Mucosa of gallbladder (tissue), 1 donor: ENCODE measurements at regions not wholly inside any gene's neighbourhood (a gene's known extent, or its start where the extent isn't known, plus 50 kb on each side); places are given as distances from the start of the nearest gene placed in this dataset.
"Not testable (repeated sequence)": the region's sequence is repeated elsewhere in the genome, so short reads cannot be mapped to it uniquely, and the experiment has no call there.

Source experiments
- DNase-seq: peaks from one replicate; pipeline ENCODE4 v3.0.0-alpha.2; 2020; ENCODE audit warnings: low spot score
- donor health status: DM: no; HTN: no; CAD: no.

DNA sequence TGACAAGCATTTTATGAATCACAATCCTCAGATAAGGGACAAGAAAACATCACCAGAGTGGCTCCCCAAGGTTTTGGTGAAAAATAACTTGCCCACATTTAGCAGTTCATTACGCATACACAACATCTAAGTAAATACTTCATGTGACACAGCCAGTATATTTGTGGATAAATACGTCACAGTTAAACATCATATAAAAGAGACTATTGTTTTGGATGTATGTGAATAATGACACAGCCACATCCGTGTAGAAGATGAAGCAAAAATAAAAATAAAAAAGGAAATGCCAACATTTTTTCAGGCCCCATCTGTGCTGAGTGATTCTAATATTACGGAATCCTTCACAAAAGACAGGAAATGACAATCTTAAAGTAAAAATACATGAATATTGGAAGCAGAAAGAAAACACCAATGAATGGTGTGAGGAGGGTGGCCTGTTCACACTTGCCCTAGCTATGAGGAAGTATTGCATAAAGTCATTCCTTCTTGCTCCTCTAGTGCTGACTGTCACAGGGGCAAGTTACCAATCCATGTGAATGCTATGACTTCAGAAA is 457.1 kb downstream of the KLF12 start:
- DNase-seq, result no peak

DNA sequence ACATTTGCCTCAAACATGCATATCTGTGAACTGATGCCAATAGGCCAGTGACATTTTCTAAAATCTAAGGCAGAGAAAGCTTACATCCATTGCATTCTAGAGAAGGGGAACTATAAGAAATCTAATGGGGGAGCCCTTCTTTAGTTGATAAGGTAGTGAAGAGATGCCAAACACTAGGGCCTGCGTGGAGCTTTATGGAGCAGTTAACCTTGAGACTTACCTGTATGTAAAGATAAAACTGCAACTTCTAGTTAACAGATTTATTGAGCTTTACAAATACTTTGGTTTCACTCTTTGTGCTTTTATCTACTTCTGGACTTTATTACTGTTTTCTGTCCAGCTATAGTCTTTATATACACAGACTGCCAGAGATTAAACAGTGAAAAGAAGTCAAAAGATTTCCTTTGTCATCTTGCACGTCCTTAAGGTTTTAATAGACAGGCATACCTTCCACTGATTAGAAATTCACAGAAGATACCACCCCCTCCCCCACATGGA is 457.6 kb downstream of the KLF12 start:
- no peak for DNase-seq

DNA sequence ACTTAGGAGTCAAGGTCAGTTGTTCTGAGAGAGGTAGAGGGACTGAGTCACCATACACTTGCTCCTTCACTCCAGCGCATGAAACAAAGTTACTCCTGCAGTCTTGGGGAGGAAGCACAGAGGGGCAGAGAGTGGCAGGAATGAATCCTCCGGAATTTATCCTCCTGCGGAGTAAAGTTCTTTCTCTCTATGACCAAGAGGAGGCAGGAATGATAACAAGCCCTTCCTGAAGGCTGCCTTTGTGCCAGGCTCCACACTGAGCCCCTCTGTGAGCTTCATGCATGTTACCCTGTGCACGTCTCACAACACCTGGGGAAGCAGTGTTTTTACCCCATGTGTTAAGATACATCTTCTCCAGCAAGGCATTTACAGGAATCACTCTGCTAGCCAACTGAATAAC is 458.4 kb downstream of the KLF12 start:
- no peak for DNase-seq

DNA sequence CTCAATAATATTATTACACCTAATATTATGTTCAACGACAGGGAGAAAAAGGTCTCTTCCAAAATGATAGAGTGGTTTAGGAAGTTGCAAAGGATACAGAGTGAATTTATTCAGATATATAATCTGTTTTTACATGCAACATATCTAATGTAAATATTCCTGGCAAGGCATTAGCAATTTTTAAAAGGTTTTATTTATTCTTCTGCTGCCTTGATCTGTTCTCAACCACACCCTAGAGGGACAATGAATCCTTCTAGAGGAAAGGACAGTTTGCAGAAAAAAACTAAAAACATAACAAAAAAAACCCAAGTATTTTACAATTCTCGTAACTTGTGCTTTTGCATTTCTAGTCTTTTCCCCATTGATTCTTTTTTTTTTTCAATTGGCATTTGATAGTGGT is 459.6 kb downstream of the KLF12 start:
- DNase-seq, result no peak

DNA sequence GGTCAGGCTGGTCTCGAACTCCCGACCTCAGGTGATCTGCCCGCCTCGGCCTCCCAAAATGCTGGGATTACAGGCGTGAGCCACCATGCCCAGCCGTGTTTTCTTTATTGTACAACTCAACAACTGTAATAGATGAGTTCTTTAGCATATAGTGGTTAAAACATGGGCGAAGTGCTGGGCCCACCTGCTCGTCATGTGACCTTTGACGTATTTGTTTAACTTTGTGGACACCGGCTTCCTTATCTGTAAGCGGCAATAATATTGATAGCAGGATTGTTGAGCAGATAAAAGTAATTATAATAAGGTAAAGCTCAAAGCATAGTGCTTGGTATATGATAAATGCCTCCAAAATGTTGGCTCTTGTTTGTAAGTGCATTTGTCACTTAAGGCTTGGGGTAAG is 460.3 kb downstream of the KLF12 start:
- DNase-seq, result no peak

DNA sequence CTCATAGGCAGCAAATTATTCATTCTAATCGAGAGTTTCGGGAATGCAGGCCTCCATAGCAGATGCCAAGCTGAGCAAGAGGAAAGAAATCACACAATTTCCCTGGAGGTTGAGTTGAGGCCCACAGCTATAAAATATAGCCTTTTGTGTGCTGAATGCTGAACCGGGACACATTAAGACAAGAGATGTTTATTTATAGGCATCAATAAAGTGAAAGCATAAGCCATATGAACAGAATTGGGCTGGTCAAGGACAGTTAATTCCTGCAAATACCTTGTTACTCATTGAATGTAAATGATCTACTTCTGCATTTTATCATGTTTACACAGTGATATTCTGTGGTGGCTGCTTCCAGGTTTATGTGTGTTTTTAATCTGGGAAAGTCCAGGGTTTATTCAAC is 461.7 kb downstream of the KLF12 start:
- peak; percentile 21 for DNase-seq

DNA sequence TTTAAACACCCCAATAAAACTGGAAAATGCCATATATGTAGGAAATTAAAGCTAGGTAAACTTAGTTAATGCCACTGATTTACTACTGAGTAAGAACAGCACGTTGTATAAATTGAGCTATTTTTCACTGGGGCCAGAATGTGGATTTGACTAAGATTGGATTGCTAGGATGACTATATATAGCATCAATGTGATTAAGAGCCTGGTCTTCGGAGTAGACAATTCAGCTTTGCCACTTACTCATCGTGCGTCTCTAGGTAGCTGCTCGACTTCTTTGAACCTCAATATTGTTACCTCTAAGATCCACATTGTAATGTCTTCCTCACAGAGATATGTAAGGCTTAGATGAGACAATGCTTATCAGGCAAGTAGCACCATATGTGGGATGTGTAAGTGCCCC is 462.5 kb downstream of the KLF12 start:
- no peak for DNase-seq

DNA sequence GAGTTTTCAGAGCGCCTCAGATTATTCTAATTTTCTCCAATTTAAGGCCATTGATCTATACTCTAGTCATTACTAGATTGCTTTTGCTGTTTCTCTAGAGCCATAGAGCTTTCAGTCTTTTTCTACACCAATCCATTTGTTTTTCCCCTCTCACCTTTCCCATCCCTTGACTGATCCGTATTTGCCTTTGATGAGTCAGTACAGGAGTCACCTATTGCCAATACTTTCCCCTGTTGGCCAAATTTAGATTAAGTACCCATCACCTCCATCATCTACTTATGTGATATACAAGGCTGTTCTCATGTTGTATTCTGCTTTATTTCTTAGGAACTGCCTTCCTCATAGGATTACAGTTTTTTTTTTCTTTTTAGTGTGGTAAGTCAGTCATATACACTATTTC is 463.2 kb downstream of the KLF12 start:
- no peak for DNase-seq

DNA sequence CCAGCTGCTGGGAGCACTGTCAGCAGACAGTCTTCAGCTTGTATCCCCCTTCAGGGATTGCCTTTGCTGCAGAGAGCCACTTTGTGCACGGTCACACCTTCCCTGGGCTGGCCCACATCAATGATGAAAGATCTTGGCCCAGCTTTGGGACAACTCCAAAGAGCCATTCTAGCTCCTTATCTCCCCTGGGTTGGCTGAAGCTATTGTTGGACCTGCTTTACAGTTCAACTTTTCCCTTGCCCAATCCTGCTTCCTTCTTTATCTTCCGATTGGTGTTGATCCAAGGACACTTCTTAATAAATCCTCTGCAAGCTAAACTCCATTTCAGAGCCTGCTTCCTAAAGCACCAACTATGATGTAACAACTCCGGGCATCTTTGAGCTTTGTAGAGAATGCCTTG is 466.4 kb downstream of the KLF12 start:
- DNase-seq, result peak; percentile 31

DNA sequence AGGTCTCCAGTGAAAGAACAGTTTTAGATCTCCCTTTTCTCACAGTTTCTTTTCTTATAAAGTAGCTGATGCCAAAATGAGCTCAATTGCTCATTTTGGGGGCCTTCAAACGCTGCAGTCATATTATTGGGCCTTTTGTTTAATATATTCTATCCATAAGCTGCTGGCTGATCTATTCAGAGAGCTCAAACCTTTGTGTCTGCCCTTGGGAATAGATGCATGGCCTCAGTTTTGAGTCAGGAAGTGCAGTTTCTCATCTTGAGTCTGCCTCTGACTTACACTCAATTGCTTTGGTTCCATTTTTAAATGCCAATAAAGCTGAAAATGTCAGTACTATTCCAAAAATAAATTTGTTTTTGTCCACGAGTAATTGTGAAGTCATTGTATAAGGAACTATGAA is 468.9 kb downstream of the KLF12 start:
- no peak for DNase-seq

DNA sequence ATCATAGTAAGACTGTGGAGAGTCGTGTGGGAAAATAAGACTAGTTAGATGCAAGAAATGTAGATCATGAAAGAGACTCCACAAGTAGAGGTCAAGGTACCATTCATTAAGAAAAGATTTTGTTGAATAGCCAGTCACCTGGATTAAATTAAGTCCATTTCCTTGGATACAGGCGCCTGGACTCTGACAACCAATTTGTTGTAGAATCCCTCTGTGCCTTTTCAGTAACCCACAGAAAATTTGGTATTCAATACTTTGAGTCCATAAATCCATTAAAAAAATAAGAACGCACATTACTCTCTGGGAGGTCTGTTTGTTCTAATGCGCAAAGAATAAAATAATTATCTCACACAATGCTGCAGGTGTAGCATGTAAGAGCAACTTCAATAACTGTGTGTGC is 469.4 kb downstream of the KLF12 start:
- DNase-seq, result no peak

DNA sequence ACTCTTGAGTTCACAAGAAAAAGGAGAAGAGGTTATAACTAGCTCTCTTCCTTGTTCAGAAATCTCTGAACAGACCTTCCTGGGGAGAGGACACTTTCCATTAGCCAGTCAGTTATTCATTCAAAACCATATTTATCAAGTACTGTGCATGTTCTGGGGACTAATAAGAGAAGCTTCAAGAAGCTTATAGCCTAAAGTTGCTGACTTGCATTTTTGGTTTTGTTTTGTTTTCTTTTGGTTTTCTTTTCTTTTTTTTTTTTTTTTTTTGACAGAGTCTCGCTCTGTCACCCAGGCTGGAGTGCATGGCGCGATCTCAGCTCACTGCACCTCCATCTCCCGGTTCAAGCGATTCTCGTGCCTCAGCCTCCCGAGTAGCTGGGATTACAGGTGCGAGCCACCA is 471.4 kb downstream of the KLF12 start:
- no peak for DNase-seq

DNA sequence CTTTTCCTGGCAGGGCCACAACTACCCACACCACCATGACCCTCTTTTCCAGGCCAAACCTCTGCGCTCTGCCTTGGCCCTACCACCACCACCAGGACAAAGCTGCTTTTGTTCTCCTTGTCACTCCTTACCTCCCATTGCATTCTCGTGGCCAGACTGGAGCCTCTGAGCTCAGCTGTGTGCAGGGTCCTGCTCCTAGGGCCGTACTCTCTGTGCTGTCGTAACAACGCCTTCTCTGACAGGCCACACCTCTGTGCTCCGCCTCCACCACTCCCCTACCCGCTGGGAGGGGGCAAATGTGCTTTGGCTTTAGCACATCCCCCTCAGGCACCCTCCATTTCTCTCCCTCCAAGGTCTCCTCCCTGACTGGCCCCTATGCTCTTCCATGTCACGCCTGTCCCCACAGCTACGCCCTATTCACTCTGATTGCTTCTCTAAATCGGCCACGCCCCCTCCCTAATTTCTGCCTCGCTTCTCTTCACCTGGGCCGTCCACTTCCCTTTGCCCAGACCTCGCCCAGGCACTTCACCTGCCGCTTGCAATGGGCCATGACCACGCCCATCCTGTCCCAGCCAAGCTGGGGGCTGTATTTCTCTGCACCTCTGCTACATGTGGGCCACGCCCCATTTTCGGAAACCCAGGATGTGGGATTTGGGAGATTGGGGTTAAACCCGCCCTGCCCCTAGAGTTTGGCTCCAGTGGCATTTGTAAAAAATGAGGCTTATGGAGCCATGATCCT is 472.3 kb downstream of the KLF12 start:
- DNase-seq, result no peak

DNA sequence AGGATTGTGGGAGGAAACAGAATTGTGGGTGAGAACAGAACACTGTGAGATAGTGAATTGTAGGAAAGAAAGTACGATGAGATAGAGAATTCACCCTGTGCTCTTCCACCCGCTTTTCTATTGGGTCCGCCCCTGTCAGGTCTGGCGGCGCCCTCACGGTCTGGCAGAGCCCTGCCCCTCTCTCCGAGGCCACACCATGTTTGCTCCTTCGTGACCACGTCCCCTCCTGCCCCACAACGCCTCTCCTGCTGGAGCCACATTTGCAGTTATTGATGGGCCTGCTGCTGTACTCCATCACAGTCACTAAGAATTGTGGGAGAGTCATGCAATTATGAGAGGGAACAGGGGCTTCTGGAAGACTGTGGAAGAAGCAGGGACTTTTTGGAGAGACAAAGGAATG is 473.1 kb downstream of the KLF12 start:
- no peak for DNase-seq

DNA sequence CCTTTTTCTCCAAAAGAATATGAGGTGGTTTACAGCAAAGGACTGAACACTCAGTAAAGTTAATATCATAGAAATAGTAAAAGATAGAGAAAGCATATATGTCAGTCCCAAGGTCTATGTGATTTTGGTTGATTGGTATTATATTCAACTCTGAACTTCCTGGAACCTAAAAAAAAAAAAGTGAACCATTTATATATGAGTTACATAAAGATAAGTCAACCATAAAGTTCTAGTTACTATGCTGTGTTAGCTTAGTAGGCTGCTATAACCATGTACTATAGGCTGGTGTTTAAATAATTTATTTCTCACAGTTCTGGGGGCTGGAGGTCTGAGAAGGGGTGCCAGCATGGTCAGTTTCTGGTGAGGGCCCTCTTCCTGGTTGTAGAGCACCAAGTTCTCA is 475.6 kb downstream of the KLF12 start:
- no peak for DNase-seq

DNA sequence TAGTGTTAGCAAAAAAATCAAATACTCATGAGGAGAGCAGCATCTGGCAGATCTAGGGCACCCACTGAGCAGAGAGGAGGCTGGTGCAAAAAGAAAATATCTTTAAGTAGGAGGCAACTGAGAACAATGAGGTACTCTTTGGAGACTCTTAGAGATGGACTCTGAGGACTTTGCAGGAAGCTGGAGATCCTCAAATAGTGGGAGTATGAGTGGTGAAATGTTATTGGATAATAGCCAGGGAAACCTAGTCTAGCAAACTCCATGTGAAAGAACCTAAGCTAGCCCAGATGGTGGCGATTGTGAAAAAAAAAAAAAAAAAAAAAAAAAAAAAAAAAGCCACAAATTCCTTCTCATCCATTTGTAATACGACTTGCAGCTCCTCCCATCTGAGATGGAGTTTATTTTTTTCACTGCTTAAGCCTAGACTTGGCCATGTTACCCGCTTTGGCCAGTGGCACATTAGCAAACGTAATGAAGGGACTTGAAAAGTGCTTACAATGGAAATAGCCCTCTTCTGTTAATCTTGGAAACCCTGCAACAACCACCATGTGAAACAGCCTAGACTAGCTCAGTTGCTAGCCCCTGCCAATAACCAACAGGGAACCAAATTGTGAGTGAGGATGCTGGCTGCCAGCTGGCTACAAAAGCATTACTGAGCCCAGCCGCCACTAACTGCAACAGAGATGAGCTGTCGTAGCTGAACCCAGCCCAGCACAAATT is 476.2 kb downstream of the KLF12 start:
- DNase-seq, result peak; percentile 20

DNA sequence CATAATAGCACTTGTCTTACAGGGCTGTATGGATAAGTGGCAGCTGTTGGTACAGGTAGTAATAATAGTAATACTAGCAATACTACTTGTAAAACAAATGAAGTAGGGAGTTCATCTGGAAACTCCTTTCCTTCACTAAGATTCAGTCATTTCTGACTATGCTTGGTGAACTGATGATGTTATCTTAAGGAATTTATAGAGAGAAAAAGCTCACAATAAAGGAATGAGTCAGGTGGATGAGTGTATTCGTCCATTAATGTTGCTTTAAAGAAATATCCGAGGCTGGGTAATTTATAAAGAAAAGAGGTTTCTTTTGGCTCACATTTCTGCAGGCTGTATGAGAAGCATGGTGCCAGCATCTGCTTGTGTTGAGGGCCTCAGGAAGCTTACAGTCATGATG is 477.3 kb downstream of the KLF12 start:
- DNase-seq, result no peak

DNA sequence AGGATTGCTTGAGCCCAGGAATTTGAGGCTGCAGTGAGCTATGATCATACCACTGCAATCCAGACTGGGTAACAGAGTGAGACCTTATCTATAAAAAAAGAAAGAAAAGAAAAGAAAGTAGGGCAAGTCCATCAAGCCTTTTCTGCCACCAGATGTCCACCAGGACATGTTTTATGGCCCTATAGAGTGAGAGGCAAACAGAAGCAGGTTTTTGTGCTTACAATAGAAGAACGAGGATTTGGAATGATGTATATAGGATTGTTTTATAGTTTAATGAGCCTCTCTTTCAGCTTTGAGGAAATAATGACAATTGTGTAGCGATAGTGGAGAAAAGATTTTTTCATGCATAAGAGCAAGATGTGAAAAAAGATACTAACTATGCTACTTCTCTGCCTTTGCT is 480.5 kb downstream of the KLF12 start:
- no peak for DNase-seq

DNA sequence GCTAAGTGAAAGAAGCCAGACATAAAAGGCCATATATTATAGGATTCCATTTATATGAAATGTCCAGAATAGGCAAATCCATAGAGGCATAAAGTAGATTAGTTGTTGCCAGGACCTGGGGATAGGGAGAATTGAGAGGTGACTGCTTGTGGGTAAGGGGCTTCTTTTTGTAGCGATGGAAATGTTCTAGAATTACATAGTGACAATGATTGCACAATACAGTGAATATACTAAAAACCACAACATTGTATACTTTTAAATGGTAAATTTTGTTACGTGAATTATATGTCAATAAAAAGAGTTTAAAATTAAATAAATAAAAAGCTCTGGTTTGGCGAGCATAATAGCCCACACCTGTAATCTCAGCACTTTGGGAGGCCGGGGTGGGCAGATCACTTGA is 486.8 kb downstream of the KLF12 start:
- DNase-seq, result no peak

DNA sequence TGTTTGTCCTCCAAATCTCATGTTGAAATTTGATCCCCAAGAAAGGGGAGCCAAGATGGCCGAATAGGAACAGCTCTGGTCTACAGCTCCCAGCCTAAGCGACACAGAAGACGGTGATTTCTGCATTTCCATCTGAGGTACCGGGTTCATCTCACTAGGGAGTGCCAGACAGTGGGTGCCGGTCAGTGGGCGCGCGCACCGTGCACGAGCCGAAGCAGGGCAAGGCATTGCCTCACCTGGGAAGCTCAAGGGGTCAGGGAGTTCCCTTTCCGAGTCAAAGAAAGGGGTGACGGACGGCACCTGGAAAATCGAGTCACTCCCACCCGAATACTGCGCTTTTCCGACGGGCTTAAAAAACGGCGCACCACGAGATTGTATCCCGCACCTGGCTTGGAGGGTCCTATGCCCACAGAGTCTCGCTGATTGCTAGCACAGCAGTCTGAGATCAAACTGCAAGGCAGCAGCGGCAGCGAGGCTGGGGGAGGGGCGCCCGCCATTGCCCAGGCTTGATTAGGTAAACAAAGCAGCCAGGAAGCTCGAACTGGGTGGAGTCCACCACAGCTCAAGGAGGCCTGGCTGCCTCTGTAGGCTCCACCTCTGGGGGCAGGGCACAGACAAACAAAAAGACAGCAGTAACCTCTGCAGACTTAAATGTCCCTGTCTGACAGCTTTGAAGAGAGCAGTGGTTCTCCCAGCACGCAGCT is 493.6 kb downstream of the KLF12 start:
- not testable (repeated sequence) for DNase-seq

DNA sequence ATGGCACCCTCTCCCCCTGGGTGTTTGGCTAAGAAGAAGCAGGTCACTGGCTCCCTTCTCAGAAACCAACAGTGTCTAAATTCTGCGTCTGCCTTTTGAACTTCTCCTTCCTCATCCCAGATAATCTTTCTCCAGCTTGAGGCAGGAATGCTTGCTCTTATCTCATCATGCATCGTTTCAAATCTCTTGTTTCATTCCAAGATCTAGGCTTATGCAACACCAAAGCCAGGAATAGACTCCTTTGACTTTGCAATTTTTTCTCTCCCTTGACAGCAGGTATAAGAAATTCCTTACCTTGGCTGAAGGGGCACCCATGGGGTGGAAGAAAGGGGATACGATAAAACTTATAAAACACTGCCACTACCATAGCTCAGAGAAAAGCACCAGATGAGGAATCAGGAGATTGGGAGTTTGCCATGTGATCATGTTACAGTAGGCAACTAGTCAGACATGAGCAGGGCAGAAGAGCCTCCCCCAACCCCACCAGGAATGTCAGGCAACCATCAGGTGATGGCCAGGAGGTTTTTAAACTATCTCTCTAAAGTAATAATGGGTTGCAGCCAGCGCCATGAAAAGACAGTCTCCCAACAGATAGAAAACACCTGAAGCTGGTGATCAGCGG is 498.9 kb downstream of the KLF12 start:
- no peak for DNase-seq

DNA sequence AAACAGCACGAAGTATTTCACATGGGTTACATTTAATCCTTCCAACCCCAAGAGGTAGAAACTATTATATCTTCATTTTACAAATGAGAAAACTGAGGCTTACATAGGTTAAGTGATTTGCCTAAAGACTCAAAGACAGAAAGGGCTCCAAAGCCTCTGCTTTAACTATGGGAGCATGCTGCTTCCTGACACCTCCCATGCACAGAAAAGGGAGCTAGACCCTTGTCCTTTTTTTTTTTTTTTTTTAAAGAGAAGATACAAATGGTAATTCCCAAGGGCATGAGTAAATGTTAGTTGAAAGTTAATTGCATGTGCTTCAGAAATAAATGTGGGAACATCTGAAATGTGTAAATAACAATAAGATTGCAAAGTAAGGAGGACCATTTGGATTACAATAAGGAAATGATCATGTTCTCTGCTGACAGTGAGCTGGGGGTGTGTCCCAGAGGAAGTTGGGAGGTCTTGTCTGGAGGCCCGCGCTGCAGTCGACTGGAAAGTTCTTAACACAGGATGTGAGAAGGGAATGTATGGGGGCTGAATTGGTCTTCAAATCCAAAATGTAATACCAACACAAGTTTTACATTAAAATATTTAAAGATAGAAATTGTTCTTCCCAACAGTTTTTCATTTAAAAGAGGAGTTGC is 500.3 kb downstream of the KLF12 start:
- no peak for DNase-seq
